HG03097 (cell line): ENCODE measurements at regions not wholly inside any gene's neighbourhood (a gene's known extent, or its start where the extent isn't known, plus 50 kb on each side); places are given as distances from the start of the nearest gene placed in this dataset.
A peak's percentile ranks its signal among the peaks of the same experiment; 100 is the strongest.

Experiments
- ATAC-seq: cut with Tn5 transposase; IDR thresholded peaks from one replicate; pipeline ENCODE4 v1.9.1; 2021; ENCODE audit not compliant: unreplicated experiment, low FRiP score

GRCh38 chr14:76974365-76974764, 54.1 kb downstream of the IRF2BPL start:
- no peak for ATAC-seq

- ATAC-seq = no peak
These were observed 57.0 kb downstream of the IRF2BPL start for GRCh38 chr14:76971549-76971948.

- ATAC-seq = no peak
These were observed 59.9 kb downstream of the IRF2BPL start for GRCh38 chr14:76968621-76969063.

GRCh38 chr14:76967788-76968187, 60.7 kb downstream of the IRF2BPL start:
- no peak for ATAC-seq

GRCh38 chr14:76965232-76965631, 63.3 kb downstream of the IRF2BPL start:
- no peak for ATAC-seq

GRCh38 chr14:76964695-76965094, 63.8 kb downstream of the IRF2BPL start:
- no peak for ATAC-seq

GRCh38 chr14:76963372-76963771, 65.1 kb downstream of the IRF2BPL start:
- no peak for ATAC-seq

- ATAC-seq = no peak
These were observed 66.2 kb downstream of the IRF2BPL start for GRCh38 chr14:76962303-76962660.

GRCh38 chr14:76961631-76962302, 66.7 kb downstream of the IRF2BPL start:
- peak; percentile 81 for ATAC-seq

- ATAC-seq = peak; percentile 26
These were observed 69.4 kb downstream of the IRF2BPL start for GRCh38 chr14:76958980-76959710.

GRCh38 chr14:76958020-76958979, 70.2 kb downstream of the IRF2BPL start:
- ATAC-seq = no peak

GRCh38 chr14:76957224-76957891, 71.2 kb downstream of the IRF2BPL start:
- no peak for ATAC-seq

- ATAC-seq = peak; percentile 40
These were observed 72.0 kb downstream of the IRF2BPL start for GRCh38 chr14:76956316-76957090.

- ATAC-seq = peak; percentile 33
These were observed 72.8 kb downstream of the IRF2BPL start for GRCh38 chr14:76955575-76956315.

GRCh38 chr14:76954394-76955190, 73.9 kb downstream of the IRF2BPL start:
- ATAC-seq = no peak

GRCh38 chr14:76953311-76953945, 75.1 kb downstream of the IRF2BPL start:
- no peak for ATAC-seq

- no peak for ATAC-seq
These were observed 77.3 kb downstream of the IRF2BPL start for GRCh38 chr14:76951166-76951565.
